ENCODE measurements at regions not wholly inside any gene's neighbourhood (a gene's known extent, or its start where the extent isn't known, plus 50 kb on each side); places are given as distances from the start of the nearest gene placed in this dataset.

DNA sequence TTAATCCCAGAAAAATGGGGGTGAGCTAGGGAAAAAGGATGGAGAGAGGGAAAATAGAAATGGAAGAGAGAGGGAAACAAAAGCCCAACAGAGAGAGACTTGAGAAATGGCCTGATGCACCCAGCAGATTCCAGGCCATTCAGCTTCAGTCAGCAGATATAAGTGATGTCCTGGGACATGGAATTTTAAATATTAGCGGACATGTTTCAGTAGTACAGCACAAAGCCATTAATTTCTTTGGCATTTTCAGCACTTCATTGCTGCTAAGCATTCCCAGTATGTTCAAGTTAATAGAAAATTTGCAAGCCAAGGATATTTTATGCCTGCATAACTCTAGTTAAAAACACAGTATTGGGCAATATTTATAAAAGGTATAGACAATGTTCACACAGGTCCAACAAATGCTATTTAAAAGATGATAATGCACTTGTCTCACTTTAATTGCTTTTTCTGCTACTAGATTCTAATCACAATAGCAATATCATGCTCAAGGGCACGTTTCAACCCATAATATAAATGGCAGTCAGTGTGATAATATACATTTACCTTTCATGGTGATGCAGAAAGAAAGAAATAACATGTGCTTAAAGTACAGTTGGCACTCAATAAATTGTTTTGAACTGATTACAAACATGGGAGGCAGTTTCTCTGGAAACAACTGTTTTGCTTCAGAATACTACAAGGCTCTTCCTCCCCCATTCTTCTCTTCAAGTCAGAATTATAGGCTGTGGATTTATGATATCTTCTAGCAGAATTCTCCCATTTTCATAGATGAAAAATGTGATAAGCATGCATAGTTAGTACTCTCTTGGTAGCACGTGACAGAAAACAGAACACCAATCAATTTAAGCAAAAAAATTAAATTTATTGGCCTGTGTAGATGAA is 108.1 kb upstream of the MAGI3 start:
- H3K36me3 ChIP-seq (ENCODE audit: insufficient read depth in 1 of 2, low read depth in 1 of 2) = no peaks in the 10 kb centered on the region
- intact Hi-C loops (cut with DNase I) = no loop called here
- H3K27ac ChIP-seq = no peak overlapping the region
- WGBS, 3 donors = 64 to 70% (median 67%) methylated on average over 3 of the region's 3 CpGs
- no peak overlapping the region for H3K4me3 ChIP-seq
- H3K27me3 ChIP-seq (ENCODE audit: insufficient read depth in 3 of 3, low read length in 2 of 3) = peaks cover 0 to 5% (median 0%) of the 10 kb centered on the region in 3 donors
- no peaks in the 10 kb centered on the region for H3K4me1 ChIP-seq
- ATAC-seq (no peak), DNase-seq (no peak)
- no peaks in the 10 kb centered on the region for H3K9me3 ChIP-seq
- no peak for TF ChIP-seq CTCF (IDR thresholded peaks at IDR 0.05)

- Histone ChIP-seq H3K9me3 (no peaks in the 10 kb centered on the region), H3K36me3 (ENCODE audit: insufficient read depth in 1 of 2, low read depth in 1 of 2) (no peaks in the 10 kb centered on the region), H3K27me3 (ENCODE audit: insufficient read depth in 3 of 3, low read length in 2 of 3) (peaks cover 0 to 5% (median 0%) of the 10 kb centered on the region in 3 donors), H3K4me3 (no peak overlapping the region), H3K4me1 (no peaks in the 10 kb centered on the region), H3K27ac (no peak overlapping the region)
- DNase-seq (no peak), ATAC-seq (no peak)
- WGBS, 3 donors = 56 to 66% (median 60%) methylated on average over 11 of the region's 11 CpGs
- TF ChIP-seq CTCF (IDR thresholded peaks at IDR 0.05) = no peak
- intact Hi-C loops (cut with DNase I) = no loop called here
These were observed 107.4 kb upstream of the MAGI3 start for GRCh38 chr1:113282893-113283285.

DNA sequence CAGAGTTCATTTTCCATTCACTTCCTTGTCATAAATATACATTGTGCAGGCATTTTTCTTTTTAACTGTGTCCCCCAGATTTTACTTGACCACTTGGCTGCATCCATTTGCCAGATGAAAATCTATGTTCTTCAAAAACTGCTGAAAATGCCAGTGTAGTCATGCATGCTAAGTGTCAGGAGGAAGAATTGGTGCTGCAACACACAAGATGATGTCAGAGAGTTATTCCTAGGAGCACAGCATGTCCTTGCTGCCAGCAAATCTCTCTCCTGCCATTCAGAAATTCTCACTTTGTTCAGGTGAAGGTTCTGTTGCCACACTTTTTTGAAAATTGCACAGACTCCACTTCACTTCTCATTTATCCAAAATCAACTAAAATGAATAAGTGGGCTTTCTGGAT is 106.4 kb upstream of the MAGI3 start:
- no peak overlapping the region for H3K4me3 ChIP-seq
- intact Hi-C loops (cut with DNase I) = no loop called here
- peak in 1 of 4 donors; percentile 58 for ATAC-seq
- peaks cover 0 to 5% (median 0%) of the 10 kb centered on the region in 3 donors for H3K27me3 ChIP-seq (ENCODE audit: insufficient read depth in 3 of 3, low read length in 2 of 3)
- no peak for DNase-seq
- H3K4me1 ChIP-seq = no peaks in the 10 kb centered on the region
- TF ChIP-seq CTCF (IDR thresholded peaks at IDR 0.05) = no peak
- no peak overlapping the region for H3K27ac ChIP-seq
- H3K36me3 ChIP-seq (ENCODE audit: insufficient read depth in 1 of 2, low read depth in 1 of 2) = no peaks in the 10 kb centered on the region
- no peaks in the 10 kb centered on the region for H3K9me3 ChIP-seq

DNA sequence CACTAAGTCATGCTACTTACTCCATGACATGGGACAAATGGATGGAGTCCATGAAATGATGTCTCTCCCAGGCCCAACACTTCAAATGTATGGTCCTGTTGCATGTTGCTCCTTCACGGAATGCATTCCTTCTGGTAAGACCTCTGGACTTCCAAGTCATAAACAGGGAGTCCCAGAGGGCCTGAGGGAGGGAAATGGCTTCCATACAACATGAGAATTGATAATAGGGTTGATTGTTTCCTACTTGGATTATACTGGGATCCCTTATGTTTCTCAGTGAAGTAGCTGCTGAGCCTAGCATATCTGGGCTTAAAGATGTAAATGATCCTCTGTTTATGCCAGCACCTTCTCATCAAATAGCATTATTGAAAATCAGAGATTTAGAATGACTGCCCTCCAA is 104.2 kb upstream of the MAGI3 start:
- 69 to 90% (median 83%) methylated on average over 1 of the region's 1 CpG for WGBS, 3 donors

More for the DNA sequence above, 104.2 kb upstream of the MAGI3 start:
- no peaks in the 10 kb centered on the region for H3K36me3 ChIP-seq (ENCODE audit: insufficient read depth in 1 of 2, low read depth in 1 of 2)
- no peak for TF ChIP-seq CTCF (IDR thresholded peaks at IDR 0.05)
- no peak overlapping the region for H3K27ac ChIP-seq
- H3K4me1 ChIP-seq = no peaks in the 10 kb centered on the region
- peaks cover 0 to under 1% (median 0%) of the 10 kb centered on the region in 3 donors for H3K27me3 ChIP-seq (ENCODE audit: insufficient read depth in 3 of 3, low read length in 2 of 3)
- ATAC-seq (no peak), DNase-seq (no peak)
- H3K9me3 ChIP-seq = no peaks in the 10 kb centered on the region
- intact Hi-C loops (cut with DNase I) = no loop called here
- no peak overlapping the region for H3K4me3 ChIP-seq

All from psoas muscle (tissue), 7 donors.